SK-N-SH (cell line): ENCODE measurements at regions not wholly inside any gene's neighbourhood (a gene's known extent, or its start where the extent isn't known, plus 50 kb on each side); places are given as distances from the start of the nearest gene placed in this dataset.

Experiments
- CTCF ChIA-PET: fragments of 300-600, 350-600 bp; formaldehyde crosslinking; extraction: SDS; loops from one replicate; lab custom pipeline; 2021; lab: Yijun Ruan, JAX
- POLR2A ChIA-PET: fragments of 350-600 bp; sonication (Branson Sonifier 250); formaldehyde crosslinking; extraction: SDS; loops from one replicate; lab custom pipeline; 2020; ENCODE audit warnings: antibody characterized with exemption, inconsistent platforms; lab: Yijun Ruan, JAX
- DNase-seq: peaks from one replicate; pipeline ENCODE4 v3.0.0; 2012
- H2AFZ ChIP-seq: fragments of 200-600 bp; sonication (generic); 2 replicates; pipeline ENCODE4 v1.8.1; 2016; ENCODE audit warnings: antibody characterized with exemption, mild to moderate bottlenecking, low read depth
- H3F3A ChIP-seq: fragments of 200-600 bp; sonication (generic); replicated peaks from 2 replicates; pipeline ENCODE3; 2016; ENCODE audit warnings: antibody characterized with exemption, mild to moderate bottlenecking; ENCODE audit not compliant: insufficient read depth
- H3K27ac ChIP-seq, 2 experiments: fragments of 200-500 bp in 1 of 2; fragments of 200-600 bp in 1 of 2; sonication (Bioruptor generic) in 1 of 2; sonication (generic), shearing (Covaris generic) in 1 of 2; 2 replicates each; pipeline versions ENCODE4 v1.5.1 to v1.6.1; 2014 to 2016; ENCODE audit warnings: low read depth in 2 of 2, inconsistent platforms in 1 of 2, low read length in 1 of 2, mild to moderate bottlenecking in 1 of 2, mixed read lengths in 1 of 2
- H3K27me3 ChIP-seq: fragments of 200-600 bp; sonication (generic), shearing (Covaris generic); 2 replicates; pipeline ENCODE4 v1.6.1; 2016; ENCODE audit warnings: mixed run types; ENCODE audit not compliant: insufficient read depth
- H3K36me3 ChIP-seq, 2 experiments: fragments of 200-500 bp in 1 of 2; fragments of 200-600 bp in 1 of 2; sonication (Bioruptor generic) in 1 of 2; sonication (generic) in 1 of 2; replicated peaks in 1 of 2; 2 replicates each; pipeline versions ENCODE3 to v1.5.1; 2014 to 2016; ENCODE audit warnings: low read length in 1 of 2, mild to moderate bottlenecking in 1 of 2; ENCODE audit not compliant: insufficient read depth in 2 of 2, control insufficient read depth in 1 of 2
- H3K4me1 ChIP-seq, 2 experiments: fragments of 200-500 bp in 1 of 2; fragments of 200-600 bp in 1 of 2; sonication (Bioruptor generic) in 1 of 2; sonication (generic), shearing (Covaris generic) in 1 of 2; 2 replicates each; pipeline versions ENCODE4 v1.5.1 to v1.6.1; 2014 to 2016; ENCODE audit warnings: low read depth in 1 of 2, low read length in 1 of 2, mixed run types in 1 of 2; ENCODE audit not compliant: insufficient read depth in 2 of 2, control insufficient read depth in 1 of 2
- H3K4me2 ChIP-seq: fragments of 200-600 bp; sonication (generic), shearing (Covaris generic); 2 replicates; pipeline ENCODE4 v1.6.1; 2017; ENCODE audit warnings: mixed run types
- H3K4me3 ChIP-seq, 2 experiments: fragments of 200-500 bp in 1 of 2; fragments of 200-600 bp in 1 of 2; sonication (Bioruptor generic) in 1 of 2; sonication (generic), shearing (Covaris generic) in 1 of 2; 2 replicates each; pipeline versions ENCODE4 v1.5.1 to v1.8.1; 2014 to 2016; ENCODE audit warnings: low read depth in 2 of 2, inconsistent platforms in 1 of 2, low read length in 1 of 2, mild to moderate bottlenecking in 1 of 2, mixed read lengths in 1 of 2, moderate library complexity in 1 of 2
- H3K79me2 ChIP-seq: fragments of 200-600 bp; sonication (generic); 2 replicates; pipeline ENCODE4 v1.8.1; 2017; ENCODE audit warnings: mild to moderate bottlenecking; ENCODE audit not compliant: insufficient read depth
- H3K9ac ChIP-seq: fragments of 200-600 bp; sonication (generic); 2 replicates; pipeline ENCODE4 v1.6.1; 2017; ENCODE audit warnings: mixed run types
- H3K9me2 ChIP-seq: fragments of 200-600 bp; sonication (generic); 2 replicates; pipeline ENCODE4 v1.6.1; 2017; ENCODE audit warnings: mixed run types
- H3K9me3 ChIP-seq: fragments of 200-600 bp; sonication (generic); 2 replicates; pipeline ENCODE4 v1.6.1; 2017; ENCODE audit warnings: mixed run types, mild to moderate bottlenecking, moderate library complexity
- H4K20me1 ChIP-seq: fragments of 200-600 bp; sonication (generic); 2 replicates; pipeline ENCODE4 v1.6.1; 2017; ENCODE audit warnings: mild to moderate bottlenecking, mixed run types; ENCODE audit not compliant: insufficient read depth
- CHD2 ChIP-seq: fragments of 150-350 bp; IDR thresholded peaks from 2 replicates; pipeline ENCODE4 v1.6.1; 2018; ENCODE audit warnings: low read length; ENCODE audit not compliant: partially characterized antibody
- FOXJ3 ChIP-seq: sonication (generic); formaldehyde crosslinking; IDR thresholded peaks from 2 replicates; pipeline ENCODE4 v1.5.1; 2020; ENCODE audit warnings: mild to moderate bottlenecking, missing genetic modification reagents
- GABPA ChIP-seq: IDR thresholded peaks from 2 replicates; pipeline ENCODE4 v1.4.0; 2012; ENCODE audit warnings: low read depth, mild to moderate bottlenecking
- JUND ChIP-seq: IDR thresholded peaks from 2 replicates; pipeline ENCODE4 v1.4.0; 2012
- NFIC ChIP-seq: IDR thresholded peaks from 2 replicates; pipeline ENCODE4 v1.4.0; 2012; ENCODE audit warnings: borderline replicate concordance
- NRF1 ChIP-seq: IDR thresholded peaks from 2 replicates; pipeline ENCODE4 v1.6.1; 2012; ENCODE audit warnings: low read depth, mild to moderate bottlenecking, low read length
- PBX3 ChIP-seq: IDR thresholded peaks from 2 replicates; pipeline ENCODE4; 2012
- POLR2AphosphoS5 ChIP-seq: IDR thresholded peaks from 2 replicates; pipeline ENCODE4 v1.6.1; 2012; ENCODE audit warnings: low read depth, low read length
- RCOR1 ChIP-seq: fragments of 150-350 bp; IDR thresholded peaks from 2 replicates; pipeline ENCODE4 v1.6.1; 2017; ENCODE audit warnings: antibody characterized with exemption, low read length
- REST ChIP-seq: IDR thresholded peaks from 2 replicates; pipeline ENCODE4 v1.6.1; 2012; ENCODE audit warnings: mild to moderate bottlenecking, low read depth, low read length, moderate library complexity
- SIN3A ChIP-seq: IDR thresholded peaks from 2 replicates; pipeline ENCODE4 v1.6.1; 2012; ENCODE audit warnings: low read depth, mild to moderate bottlenecking, low read length, moderate library complexity, borderline replicate concordance
- SMC3 ChIP-seq: IDR thresholded peaks from 2 replicates; pipeline ENCODE4 v1.6.1; 2012; ENCODE audit warnings: low read depth, low read length, improper control_type of control experiment
- TAF1 ChIP-seq: IDR thresholded peaks from 2 replicates; pipeline ENCODE4 v1.6.1; 2012; ENCODE audit warnings: low read depth, mild to moderate bottlenecking, low read length, moderate library complexity, borderline replicate concordance
- TEAD4 ChIP-seq: IDR thresholded peaks from 2 replicates; pipeline ENCODE4 v1.4.0; 2012; ENCODE audit warnings: mild to moderate bottlenecking, borderline replicate concordance; ENCODE audit not compliant: insufficient read depth
- USF1 ChIP-seq: IDR thresholded peaks from 2 replicates; pipeline ENCODE4 v1.4.0; 2012; ENCODE audit warnings: low read depth, borderline replicate concordance
- ZBTB33 ChIP-seq: IDR thresholded peaks from 2 replicates; pipeline ENCODE4 v1.4.0; 2012; ENCODE audit warnings: low read depth, borderline replicate concordance
- WGBS: methylation state at CpG from one replicate; pipeline ENCODE4 v1.1.6; 2017; ENCODE audit warnings: low lambda C conversion rate; 5-methylcytosine and 5-hydroxymethylcytosine counted together
- TF ChIP-seq, protein P1 (sequence below): IDR thresholded peaks from 2 replicates; pipeline ENCODE4 v1.4.0; 2012; ENCODE audit warnings: low read depth

DNA sequence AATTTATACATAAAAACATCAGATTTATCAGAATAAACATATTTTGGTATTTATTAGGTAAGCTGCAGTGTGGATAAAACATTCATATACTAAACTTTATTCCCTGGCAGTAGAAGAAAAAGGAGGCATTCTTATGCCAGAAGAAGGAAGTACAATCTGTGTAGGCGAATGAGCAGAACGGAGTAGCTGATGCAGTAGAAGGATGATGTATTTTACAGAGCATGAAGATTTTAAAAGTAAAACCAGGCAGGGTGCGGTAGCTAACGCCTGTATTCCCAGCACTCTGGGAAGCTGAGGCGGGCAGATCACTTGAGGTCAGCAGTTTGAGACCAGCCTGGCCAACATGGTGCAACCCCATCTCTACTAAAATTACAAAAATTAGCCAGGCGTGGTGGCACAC, 294.9 kb upstream of the MKLN1 start:
- no peak overlapping the region for H2AFZ ChIP-seq
- H3F3A ChIP-seq = peaks cover 11% of the 10 kb centered on the region
- no peaks in the 10 kb centered on the region for H3K9me2 ChIP-seq
- ChIA-PET POLR2A (no interaction called here), CTCF (interaction anchor here (1.2 to 2.1 kb wide), 3 partner anchors 16 to 136 kb away, joined by 3 to 12 read pairs (median 6); no protein-coding TSS in a partner anchor)
- peaks cover 0 to 17% of the 10 kb centered on the region in 2 experiments for H3K36me3 ChIP-seq
- no peak for DNase-seq
- TF ChIP-seq NFIC (no peak), USF1 (no peak), RCOR1 (no peak), REST (no peak), CHD2 (no peak), TEAD4 (no peak), GABPA (no peak), TAF1 (no peak), FOXJ3 (CRISPR knock-in tag) (no peak), PBX3 (no peak), SMC3 (no peak), JUND (no peak), SIN3A (no peak), ZBTB33 (no peak), NRF1 (no peak), POLR2AphosphoS5 (no peak)
- TF ChIP-seq, protein P1, sequence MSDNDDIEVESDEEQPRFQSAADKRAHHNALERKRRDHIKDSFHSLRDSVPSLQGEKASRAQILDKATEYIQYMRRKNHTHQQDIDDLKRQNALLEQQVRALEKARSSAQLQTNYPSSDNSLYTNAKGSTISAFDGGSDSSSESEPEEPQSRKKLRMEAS = no peak
- 98% methylated on average over 6 of the region's 6 CpGs for WGBS
- H3K9ac ChIP-seq = no peak overlapping the region
- H3K4me1 ChIP-seq = peaks cover 7 to 8% of the 10 kb centered on the region in 2 experiments; a peak in 2 of 4 replicates
- H3K79me2 ChIP-seq = peaks cover 70% of the 10 kb centered on the region; the same call in 1 of the 2 replicates
- no peak overlapping the region for H3K27ac ChIP-seq
- no peaks in the 10 kb centered on the region for H3K27me3 ChIP-seq
- peaks cover 2% of the 10 kb centered on the region; the same call in 1 of the 2 replicates for H4K20me1 ChIP-seq
- H3K9me3 ChIP-seq = no peaks in the 10 kb centered on the region
- H3K4me2 ChIP-seq = no peak overlapping the region
- no peak overlapping the region for H3K4me3 ChIP-seq
